ENCODE measurements at regions not wholly inside any gene's neighbourhood (a gene's known extent, or its start where the extent isn't known, plus 50 kb on each side); places are given as distances from the start of the nearest gene placed in this dataset.

GRCh38 chr5:40416098-40416497 lies 263.6 kb upstream of the PTGER4 start:
- no peak for DNase-seq (ENCODE audit: extremely low read depth, low read depth, low spot score)

- DNase-seq (ENCODE audit: extremely low read depth, low read depth, low spot score) = no peak
Measured at GRCh38 chr5:40414922-40415321, 264.8 kb upstream of the PTGER4 start.

GRCh38 chr5:40413743-40414142 lies 266.0 kb upstream of the PTGER4 start:
- no peak for DNase-seq (ENCODE audit: extremely low read depth, low read depth, low spot score)

GRCh38 chr5:40412771-40413170 lies 266.9 kb upstream of the PTGER4 start:
- DNase-seq (ENCODE audit: extremely low read depth, low read depth, low spot score) = no peak

- DNase-seq (ENCODE audit: extremely low read depth, low read depth, low spot score) = peak; percentile 37
Measured at GRCh38 chr5:40410964-40411635, 268.6 kb upstream of the PTGER4 start.

GRCh38 chr5:40410231-40410861 lies 269.4 kb upstream of the PTGER4 start:
- peak; percentile 85 for DNase-seq (ENCODE audit: extremely low read depth, low read depth, low spot score)

GRCh38 chr5:40409601-40410000 lies 270.1 kb upstream of the PTGER4 start:
- DNase-seq (ENCODE audit: extremely low read depth, low read depth, low spot score) = no peak

- no peak for DNase-seq (ENCODE audit: extremely low read depth, low read depth, low spot score)
Measured at GRCh38 chr5:40406741-40407211, 272.9 kb upstream of the PTGER4 start.

- no peak for DNase-seq (ENCODE audit: extremely low read depth, low read depth, low spot score)
Measured at GRCh38 chr5:40405996-40406740, 273.5 kb upstream of the PTGER4 start.

GRCh38 chr5:40405230-40405629 lies 274.5 kb upstream of the PTGER4 start:
- no peak for DNase-seq (ENCODE audit: extremely low read depth, low read depth, low spot score)

- DNase-seq (ENCODE audit: extremely low read depth, low read depth, low spot score) = no peak
Measured at GRCh38 chr5:40404613-40405012, 275.1 kb upstream of the PTGER4 start.

GRCh38 chr5:40402007-40402364 lies 277.7 kb upstream of the PTGER4 start:
- no peak for DNase-seq (ENCODE audit: extremely low read depth, low read depth, low spot score)

- DNase-seq (ENCODE audit: extremely low read depth, low read depth, low spot score) = no peak
Measured at GRCh38 chr5:40401284-40402006, 278.3 kb upstream of the PTGER4 start.

GRCh38 chr5:40400245-40400644 lies 279.5 kb upstream of the PTGER4 start:
- DNase-seq (ENCODE audit: extremely low read depth, low read depth, low spot score) = no peak

GRCh38 chr5:40399349-40399748 lies 280.4 kb upstream of the PTGER4 start:
- DNase-seq (ENCODE audit: extremely low read depth, low read depth, low spot score) = no peak

- DNase-seq (ENCODE audit: extremely low read depth, low read depth, low spot score) = no peak
Measured at GRCh38 chr5:40397976-40398375, 281.7 kb upstream of the PTGER4 start.

GRCh38 chr5:40397091-40397490 lies 282.6 kb upstream of the PTGER4 start:
- no peak for DNase-seq (ENCODE audit: extremely low read depth, low read depth, low spot score)

- DNase-seq (ENCODE audit: extremely low read depth, low read depth, low spot score) = no peak
Measured at GRCh38 chr5:40396317-40396716, 283.4 kb upstream of the PTGER4 start.

GRCh38 chr5:40395251-40395650 lies 284.5 kb upstream of the PTGER4 start:
- DNase-seq (ENCODE audit: extremely low read depth, low read depth, low spot score) = no peak

- DNase-seq (ENCODE audit: extremely low read depth, low read depth, low spot score) = no peak
Measured at GRCh38 chr5:40394698-40395097, 285.0 kb upstream of the PTGER4 start.

GRCh38 chr5:40391642-40392041 lies 288.1 kb upstream of the PTGER4 start:
- DNase-seq (ENCODE audit: extremely low read depth, low read depth, low spot score) = no peak

Measured in glomerular endothelial cell (primary cell).